OCI-LY7 (cell line): ENCODE measurements at regions not wholly inside any gene's neighbourhood (a gene's known extent, or its start where the extent isn't known, plus 50 kb on each side); places are given as distances from the start of the nearest gene placed in this dataset.

Experiments used
- BruUV-seq: library from RNA; stranded (reverse); fragments of 400-500 nt; replicated peaks from 2 replicates; lab custom pipeline; 2021; lab: Mats Ljungman, UMichigan
- CTCF ChIA-PET: fragments of 300-600 bp; sonication (Branson Sonifier 250); formaldehyde crosslinking; loops from one replicate; lab custom pipeline; 2022; ENCODE audit warnings: antibody characterized with exemption; ENCODE audit not compliant: unreplicated experiment; lab: Charles Lee
- POLR2A ChIA-PET: fragments of 300-600 bp; sonication (Branson Sonifier 250); formaldehyde crosslinking; loops from one replicate; lab custom pipeline; 2022; ENCODE audit warnings: antibody characterized with exemption; lab: Charles Lee
- DNase-seq: peaks from one replicate; pipeline ENCODE4 v3.0.0-alpha.2; 2015; ENCODE audit warnings: low spot score
- H2AFZ ChIP-seq: fragments of 200-600 bp; sonication (generic), shearing (Covaris generic); 2 replicates; pipeline ENCODE4 v1.6.1; 2014; ENCODE audit warnings: mild to moderate bottlenecking, antibody characterized with exemption, low read length, moderate library complexity
- H3K27ac ChIP-seq: fragments of 200-600 bp; sonication (generic); 2 replicates; pipeline ENCODE4 v1.5.1; 2014; ENCODE audit warnings: mixed run types, low read depth, mild to moderate bottlenecking, moderate library complexity, low read length, inconsistent platforms; ENCODE audit not compliant: poor library complexity, severe bottlenecking
- H3K36me3 ChIP-seq: fragments of 200-600 bp; sonication (generic); 2 replicates; pipeline ENCODE4 v1.6.1; 2014; ENCODE audit warnings: mild to moderate bottlenecking, antibody characterized with exemption, low read length, moderate library complexity, mixed read lengths; ENCODE audit not compliant: insufficient read depth
- H3K4me1 ChIP-seq: fragments of 200-600 bp; sonication (generic); 2 replicates; pipeline ENCODE4 v1.5.1; 2014; ENCODE audit warnings: mild to moderate bottlenecking, low read length; ENCODE audit not compliant: insufficient read depth, poor library complexity, severe bottlenecking
- H3K4me2 ChIP-seq: fragments of 200-600 bp; sonication (generic); 2 replicates; pipeline ENCODE4 v1.6.1; 2014; ENCODE audit warnings: mild to moderate bottlenecking, low read length
- H3K4me3 ChIP-seq: fragments of 200-600 bp; sonication (generic); 2 replicates; pipeline ENCODE4 v1.5.1; 2014; ENCODE audit warnings: mild to moderate bottlenecking, low read depth, low read length; ENCODE audit not compliant: poor library complexity, severe bottlenecking
- H3K79me2 ChIP-seq: fragments of 200-600 bp; sonication (generic); 2 replicates; pipeline ENCODE4 v1.6.1; 2016; ENCODE audit warnings: low read depth, mild to moderate bottlenecking, low read length, moderate library complexity, mixed read lengths; ENCODE audit not compliant: insufficient read depth
- H3K9me2 ChIP-seq: fragments of 200-600 bp; sonication (generic); 2 replicates; pipeline ENCODE4 v1.6.1; 2016; ENCODE audit warnings: mild to moderate bottlenecking, low read length, mixed read lengths; ENCODE audit not compliant: insufficient read depth
- H3K9me3 ChIP-seq: fragments of 200-600 bp; sonication (generic); 2 replicates; pipeline ENCODE4 v1.6.1; 2014; ENCODE audit warnings: mild to moderate bottlenecking, mixed run types, low read length, mixed read lengths
- H4K20me1 ChIP-seq: fragments of 200-600 bp; sonication (generic); 2 replicates; pipeline ENCODE4 v1.6.1; 2014; ENCODE audit warnings: mild to moderate bottlenecking, antibody characterized with exemption, low read length, moderate library complexity, mixed read lengths; ENCODE audit not compliant: insufficient read depth
- CTCF ChIP-seq: fragments of 200-600 bp; sonication (generic); conservative IDR thresholded peaks from 2 replicates; pipeline ENCODE4 v1.5.1; 2014; ENCODE audit warnings: mild to moderate bottlenecking, antibody characterized with exemption, low read length, moderate library complexity, mixed read lengths
- EZH2phosphoT487 ChIP-seq: fragments of 200-600 bp; sonication (generic); IDR thresholded peaks from 2 replicates; pipeline ENCODE4 v1.6.1; 2018; ENCODE audit warnings: low read depth, borderline replicate concordance, mild to moderate bottlenecking, mixed run types, antibody characterized with exemption, low read length, moderate library complexity, mixed read lengths
- intact Hi-C: fragments of 100-400 bp; cut with micrococcal nuclease; formaldehyde crosslinking; loops from one replicate; pipeline ENCODE4 v1.10.0; 2022; ENCODE audit not compliant: unreplicated experiment

GRCh38 chr2:84238907-84239306 is 220.2 kb downstream of the SUCLG1 start:
- no peaks in the 10 kb centered on the region for H3K9me2 ChIP-seq
- H3K9me3 ChIP-seq, result no peaks in the 10 kb centered on the region
- H3K4me3 ChIP-seq, result no peak overlapping the region
- ChIA-PET POLR2A (interaction anchor here (1.4 kb wide), 1 partner anchor 19 kb away, joined by 3 read pairs; no protein-coding TSS in a partner anchor), CTCF (interaction anchor here (0.6 kb wide), 1 partner anchor 793 kb away, joined by 3 read pairs; no protein-coding TSS in a partner anchor)
- H3K4me1 ChIP-seq, result no peaks in the 10 kb centered on the region
- no peaks in the 10 kb centered on the region for H3K36me3 ChIP-seq
- TF ChIP-seq CTCF (no peak), EZH2phosphoT487 (no peak)
- H4K20me1 ChIP-seq, result no peaks in the 10 kb centered on the region
- no peak overlapping the region for H3K27ac ChIP-seq
- H3K79me2 ChIP-seq, result no peaks in the 10 kb centered on the region
- no peak overlapping the region for H3K4me2 ChIP-seq
- intact Hi-C loops, result no loop called here
- H2AFZ ChIP-seq, result no peak overlapping the region
- no peak for DNase-seq
- no TSS peak for BruUV-seq

- POLR2A ChIA-PET, result no interaction called here
Observed at GRCh38 chr2:84236288-84236687, 222.8 kb downstream of the SUCLG1 start.

More at GRCh38 chr2:84236288-84236687, 222.8 kb downstream of the SUCLG1 start:
- no peaks in the 10 kb centered on the region for H3K36me3 ChIP-seq
- H4K20me1 ChIP-seq, result no peaks in the 10 kb centered on the region
- H3K27ac ChIP-seq, result no peak overlapping the region
- no peak overlapping the region for H3K4me3 ChIP-seq
- H3K9me2 ChIP-seq, result no peaks in the 10 kb centered on the region
- TF ChIP-seq EZH2phosphoT487 (no peak), CTCF (no peak)
- H3K79me2 ChIP-seq, result no peaks in the 10 kb centered on the region
- intact Hi-C loops, result no loop called here
- H3K4me1 ChIP-seq, result no peaks in the 10 kb centered on the region
- H3K9me3 ChIP-seq, result no peaks in the 10 kb centered on the region
- CTCF ChIA-PET, result no interaction called here
- no peak for DNase-seq
- no TSS peak for BruUV-seq
- H3K4me2 ChIP-seq, result no peak overlapping the region
- no peak overlapping the region for H2AFZ ChIP-seq
